ENCODE measurements at regions not wholly inside any gene's neighbourhood (a gene's known extent, or its start where the extent isn't known, plus 50 kb on each side); places are given as distances from the start of the nearest gene placed in this dataset.

- H3K4me3 Mint-ChIP-seq: no peak overlapping the region
- no peaks in the 10 kb centered on the region for H3K9me3 Mint-ChIP-seq
- no peaks in the 10 kb centered on the region for H3K4me1 Mint-ChIP-seq (ENCODE audit: low read depth)
- peaks cover 5% of the 10 kb centered on the region for H3K27me3 Mint-ChIP-seq
- H3K27ac Mint-ChIP-seq: no peak overlapping the region
- DNase-seq: no peak
- no peaks in the 10 kb centered on the region for H3K36me3 Mint-ChIP-seq (ENCODE audit: low read depth)
Observed at GRCh38 chr20:50415516-50416268, 94.5 kb upstream of the PTPN1 start.

GRCh38 chr20:50416269-50417022, 93.7 kb upstream of the PTPN1 start:
- Mint-ChIP-seq H3K4me3 (no peak overlapping the region), H3K9me3 (no peaks in the 10 kb centered on the region), H3K27me3 (peaks cover 4% of the 10 kb centered on the region), H3K36me3 (ENCODE audit: low read depth) (no peaks in the 10 kb centered on the region), H3K4me1 (ENCODE audit: low read depth) (no peaks in the 10 kb centered on the region), H3K27ac (no peak overlapping the region)
- no peak for DNase-seq

GRCh38 chr20:50417023-50417329, 93.2 kb upstream of the PTPN1 start:
- no peak for DNase-seq
- Mint-ChIP-seq H3K9me3 (no peaks in the 10 kb centered on the region), H3K27ac (no peak overlapping the region), H3K4me1 (ENCODE audit: low read depth) (no peaks in the 10 kb centered on the region), H3K27me3 (no peaks in the 10 kb centered on the region), H3K4me3 (no peak overlapping the region), H3K36me3 (ENCODE audit: low read depth) (no peaks in the 10 kb centered on the region)

- no peak for DNase-seq
- Mint-ChIP-seq H3K4me3 (no peak overlapping the region), H3K36me3 (ENCODE audit: low read depth) (no peaks in the 10 kb centered on the region), H3K9me3 (no peaks in the 10 kb centered on the region), H3K27ac (no peak overlapping the region), H3K4me1 (ENCODE audit: low read depth) (no peaks in the 10 kb centered on the region), H3K27me3 (no peaks in the 10 kb centered on the region)
Observed at GRCh38 chr20:50417484-50418235, 92.5 kb upstream of the PTPN1 start.

- Mint-ChIP-seq H3K36me3 (ENCODE audit: low read depth) (no peaks in the 10 kb centered on the region), H3K27me3 (peaks cover under 1% of the 10 kb centered on the region), H3K4me3 (no peak overlapping the region), H3K4me1 (ENCODE audit: low read depth) (no peaks in the 10 kb centered on the region), H3K9me3 (no peaks in the 10 kb centered on the region), H3K27ac (no peak overlapping the region)
- DNase-seq: no peak
Observed at GRCh38 chr20:50418890-50419642, 91.1 kb upstream of the PTPN1 start.

GRCh38 chr20:50420380-50420779, 89.8 kb upstream of the PTPN1 start:
- Mint-ChIP-seq H3K4me1 (ENCODE audit: low read depth) (no peaks in the 10 kb centered on the region), H3K9me3 (no peaks in the 10 kb centered on the region), H3K27me3 (peaks cover 3% of the 10 kb centered on the region), H3K4me3 (no peak overlapping the region), H3K36me3 (ENCODE audit: low read depth) (no peaks in the 10 kb centered on the region), H3K27ac (no peak overlapping the region)
- no peak for DNase-seq

GRCh38 chr20:50421356-50422340, 88.5 kb upstream of the PTPN1 start:
- H3K9me3 Mint-ChIP-seq: no peaks in the 10 kb centered on the region
- H3K27ac Mint-ChIP-seq: no peak overlapping the region
- no peaks in the 10 kb centered on the region for H3K4me1 Mint-ChIP-seq (ENCODE audit: low read depth)
- DNase-seq: no peak
- no peak overlapping the region for H3K4me3 Mint-ChIP-seq
- H3K27me3 Mint-ChIP-seq: peaks cover 8% of the 10 kb centered on the region
- no peaks in the 10 kb centered on the region for H3K36me3 Mint-ChIP-seq (ENCODE audit: low read depth)

- H3K27ac Mint-ChIP-seq: no peak overlapping the region
- H3K27me3 Mint-ChIP-seq: peaks cover 8% of the 10 kb centered on the region
- H3K4me3 Mint-ChIP-seq: no peak overlapping the region
- H3K9me3 Mint-ChIP-seq: no peaks in the 10 kb centered on the region
- no peaks in the 10 kb centered on the region for H3K4me1 Mint-ChIP-seq (ENCODE audit: low read depth)
- no peak for DNase-seq
- H3K36me3 Mint-ChIP-seq (ENCODE audit: low read depth): no peaks in the 10 kb centered on the region
Observed at GRCh38 chr20:50423758-50424157, 86.4 kb upstream of the PTPN1 start.

GRCh38 chr20:50425076-50425475, 85.1 kb upstream of the PTPN1 start:
- no peak overlapping the region for H3K27ac Mint-ChIP-seq
- H3K27me3 Mint-ChIP-seq: peaks cover 8% of the 10 kb centered on the region
- H3K4me1 Mint-ChIP-seq (ENCODE audit: low read depth): no peaks in the 10 kb centered on the region
- H3K9me3 Mint-ChIP-seq: no peaks in the 10 kb centered on the region
- no peak overlapping the region for H3K4me3 Mint-ChIP-seq
- no peak for DNase-seq
- H3K36me3 Mint-ChIP-seq (ENCODE audit: low read depth): no peaks in the 10 kb centered on the region

- H3K4me1 Mint-ChIP-seq (ENCODE audit: low read depth): no peaks in the 10 kb centered on the region
Observed at GRCh38 chr20:50426866-50427718, 83.1 kb upstream of the PTPN1 start.

GRCh38 chr20:50427719-50428083, 82.5 kb upstream of the PTPN1 start:
- Mint-ChIP-seq H3K27ac (no peak overlapping the region), H3K27me3 (peaks cover 12% of the 10 kb centered on the region), H3K4me1 (ENCODE audit: low read depth) (no peaks in the 10 kb centered on the region), H3K9me3 (no peaks in the 10 kb centered on the region), H3K36me3 (ENCODE audit: low read depth) (no peaks in the 10 kb centered on the region), H3K4me3 (no peak overlapping the region)
- DNase-seq: no peak

More at GRCh38 chr20:50426866-50427718, 83.1 kb upstream of the PTPN1 start:
- Mint-ChIP-seq H3K27ac (no peak overlapping the region), H3K27me3 (peaks cover 12% of the 10 kb centered on the region), H3K4me3 (no peak overlapping the region), H3K36me3 (ENCODE audit: low read depth) (no peaks in the 10 kb centered on the region), H3K9me3 (no peaks in the 10 kb centered on the region)
- DNase-seq: no peak

- no peaks in the 10 kb centered on the region for H3K36me3 Mint-ChIP-seq (ENCODE audit: low read depth)
- DNase-seq: no peak
- no peak overlapping the region for H3K4me3 Mint-ChIP-seq
- H3K4me1 Mint-ChIP-seq (ENCODE audit: low read depth): no peaks in the 10 kb centered on the region
- H3K27ac Mint-ChIP-seq: no peak overlapping the region
- H3K9me3 Mint-ChIP-seq: no peaks in the 10 kb centered on the region
- peaks cover 12% of the 10 kb centered on the region for H3K27me3 Mint-ChIP-seq
Observed at GRCh38 chr20:50428097-50428828, 81.9 kb upstream of the PTPN1 start.
